ENCODE measurements at regions not wholly inside any gene's neighbourhood (a gene's known extent, or its start where the extent isn't known, plus 50 kb on each side); places are given as distances from the start of the nearest gene placed in this dataset.
"Not testable (repeated sequence)": the region's sequence is repeated elsewhere in the genome, so short reads cannot be mapped to it uniquely, and the experiment has no call there.

DNA sequence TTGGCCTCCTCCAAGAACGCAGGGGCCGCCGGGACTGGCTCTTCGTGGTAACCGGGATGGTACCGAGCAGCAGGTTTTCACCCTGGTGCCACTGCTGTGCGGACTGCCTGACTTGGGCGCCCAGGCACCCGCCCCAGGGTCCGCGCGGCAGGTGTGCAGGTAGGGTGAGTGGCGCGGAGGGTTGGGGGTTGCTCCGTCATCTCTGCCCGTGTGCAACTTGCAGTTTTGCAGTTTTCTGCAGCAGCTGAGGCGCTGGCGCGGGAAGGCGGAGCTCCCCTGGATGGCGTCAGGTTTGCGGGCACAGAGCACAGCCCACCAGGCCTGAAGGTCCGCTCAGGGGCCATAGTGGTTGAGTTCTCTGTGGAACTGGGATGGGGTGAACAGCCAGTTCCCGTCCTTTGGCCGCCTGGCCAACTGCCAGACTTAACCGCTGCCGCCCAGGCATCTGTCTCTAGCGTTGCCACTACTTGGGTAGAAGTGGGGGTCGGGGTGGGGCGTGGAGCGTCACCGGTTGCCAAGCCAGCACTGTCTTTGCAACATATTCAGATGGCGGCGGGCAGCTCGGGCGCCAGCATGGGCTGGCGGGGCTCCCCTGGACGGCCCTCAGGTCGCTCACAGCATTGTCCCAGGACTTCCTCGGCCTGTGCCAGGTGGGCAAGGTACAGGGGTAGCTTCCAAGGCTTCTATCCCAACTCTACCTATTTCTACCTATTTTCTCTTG is 417.2 kb downstream of the FOXD4L4 start:
- TF ChIP-seq ZNF274 (IDR thresholded peaks at IDR 0.05; ENCODE audit: low read depth, low read length); YY1 (IDR thresholded peaks at IDR 0.05; ENCODE audit: insufficient read depth, insufficient read length): not testable (repeated sequence)
